ENCODE measurements at regions not wholly inside any gene's neighbourhood (a gene's known extent, or its start where the extent isn't known, plus 50 kb on each side); places are given as distances from the start of the nearest gene placed in this dataset.

DNA sequence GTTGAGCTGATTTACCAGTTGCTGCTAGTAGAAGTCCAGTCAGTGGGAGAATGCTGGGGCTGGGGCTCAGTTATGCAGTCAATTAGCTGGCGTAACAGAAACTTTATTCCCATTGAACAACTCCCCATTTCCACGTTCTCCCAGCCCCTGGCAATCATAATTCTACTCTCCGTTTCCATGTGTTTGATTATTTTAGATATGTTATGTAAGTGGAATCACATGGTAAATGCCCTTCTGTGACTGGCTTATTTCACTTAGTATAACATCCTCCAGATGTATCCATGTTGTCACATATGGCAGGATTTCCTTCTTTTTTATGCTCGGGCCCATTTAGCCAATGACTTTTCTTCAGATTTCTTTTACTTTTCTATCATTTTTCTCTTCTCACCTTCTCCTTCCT, 61.1 kb upstream of the EXOC4 start:
- Histone ChIP-seq H3K27me3 (ENCODE audit: insufficient read depth, low read length) (no peaks in the 10 kb centered on the region), H3K4me1 (ENCODE audit: insufficient read depth, low read length) (peaks cover 16% of the 10 kb centered on the region), H3K9ac (ENCODE audit: low read depth, low read length) (no peak overlapping the region), H3K27ac (ENCODE audit: low read length) (no peak overlapping the region), H3K9me3 (ENCODE audit: insufficient read depth, low read depth, low read length) (no peaks in the 10 kb centered on the region), H3K4me3 (ENCODE audit: low read length) (no peak overlapping the region), H3K36me3 (ENCODE audit: insufficient read depth, low read depth, low read length) (no peaks in the 10 kb centered on the region)

DNA sequence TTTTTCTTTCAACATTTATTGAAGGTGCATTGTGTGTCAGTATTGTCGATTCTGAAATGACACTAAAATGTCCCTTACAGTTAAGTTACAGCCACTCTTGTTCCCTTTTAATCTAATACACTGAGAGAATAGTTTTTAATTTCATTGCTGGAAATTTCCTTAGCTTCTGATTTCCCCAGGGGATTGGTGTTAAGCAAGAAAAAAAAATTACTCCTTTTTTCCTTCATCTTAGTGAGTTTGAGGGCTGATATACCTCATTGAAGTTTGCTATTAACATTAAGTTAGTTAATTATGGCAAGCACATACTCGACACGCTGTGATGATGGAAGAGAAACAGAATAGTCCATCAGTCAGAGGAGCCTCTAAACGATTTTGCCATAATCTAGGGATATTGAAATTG, 57.0 kb upstream of the EXOC4 start:
- Histone ChIP-seq H3K9me3 (ENCODE audit: insufficient read depth, low read depth, low read length) (no peaks in the 10 kb centered on the region), H3K27me3 (ENCODE audit: insufficient read depth, low read length) (no peaks in the 10 kb centered on the region), H3K4me1 (ENCODE audit: insufficient read depth, low read length) (peaks cover 21% of the 10 kb centered on the region), H3K27ac (ENCODE audit: low read length) (no peak overlapping the region), H3K4me3 (ENCODE audit: low read length) (no peak overlapping the region), H3K36me3 (ENCODE audit: insufficient read depth, low read depth, low read length) (no peaks in the 10 kb centered on the region), H3K9ac (ENCODE audit: low read depth, low read length) (no peak overlapping the region)

DNA sequence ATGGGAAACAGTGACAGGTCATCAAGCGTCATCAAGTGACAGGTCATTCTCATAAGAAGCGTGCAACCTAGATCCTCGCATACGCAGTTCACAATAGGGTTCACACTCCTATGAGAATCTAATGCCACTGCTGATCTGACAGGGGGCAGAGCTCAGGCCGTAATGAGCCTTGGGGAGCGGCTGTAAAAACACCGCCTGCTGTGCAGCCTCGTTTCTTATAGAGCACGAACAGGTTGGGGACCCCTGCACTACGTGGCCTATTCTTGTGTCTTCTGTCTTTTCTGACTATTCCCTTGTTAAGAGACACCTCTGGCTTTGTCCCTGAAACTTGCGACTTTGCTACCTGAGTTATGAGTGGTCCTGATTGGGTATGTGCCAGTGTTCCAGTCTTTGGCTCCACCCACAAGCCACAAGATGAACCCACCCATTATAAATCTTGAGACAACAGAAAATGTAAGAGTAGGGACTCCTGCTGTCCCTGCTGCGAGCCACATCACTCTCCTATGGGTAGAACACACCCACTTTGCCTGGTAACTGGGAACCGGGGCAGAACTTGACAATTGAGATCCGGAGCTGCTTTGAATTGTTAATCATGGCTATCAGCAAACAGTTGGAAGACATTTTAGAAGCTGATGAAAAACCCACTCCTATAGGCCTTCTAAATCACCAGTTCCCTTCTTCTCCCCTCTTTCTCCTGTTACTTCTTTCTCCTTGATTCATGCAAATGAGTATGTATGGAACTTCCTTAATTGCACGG, 55.8 kb upstream of the EXOC4 start:
- H3K9me3 ChIP-seq (ENCODE audit: insufficient read depth, low read depth, low read length) = no peaks in the 10 kb centered on the region
- H3K4me1 ChIP-seq (ENCODE audit: insufficient read depth, low read length) = peaks cover 21% of the 10 kb centered on the region
- no peaks in the 10 kb centered on the region for H3K27me3 ChIP-seq (ENCODE audit: insufficient read depth, low read length)
- no peaks in the 10 kb centered on the region for H3K36me3 ChIP-seq (ENCODE audit: insufficient read depth, low read depth, low read length)
- H3K4me3 ChIP-seq (ENCODE audit: low read length) = peak overlapping the region; percentile 63
- peak overlapping the region; percentile 68; the same call in 1 of the 2 replicates for H3K9ac ChIP-seq (ENCODE audit: low read depth, low read length)
- H3K27ac ChIP-seq (ENCODE audit: low read length) = peak overlapping the region; percentile 72

DNA sequence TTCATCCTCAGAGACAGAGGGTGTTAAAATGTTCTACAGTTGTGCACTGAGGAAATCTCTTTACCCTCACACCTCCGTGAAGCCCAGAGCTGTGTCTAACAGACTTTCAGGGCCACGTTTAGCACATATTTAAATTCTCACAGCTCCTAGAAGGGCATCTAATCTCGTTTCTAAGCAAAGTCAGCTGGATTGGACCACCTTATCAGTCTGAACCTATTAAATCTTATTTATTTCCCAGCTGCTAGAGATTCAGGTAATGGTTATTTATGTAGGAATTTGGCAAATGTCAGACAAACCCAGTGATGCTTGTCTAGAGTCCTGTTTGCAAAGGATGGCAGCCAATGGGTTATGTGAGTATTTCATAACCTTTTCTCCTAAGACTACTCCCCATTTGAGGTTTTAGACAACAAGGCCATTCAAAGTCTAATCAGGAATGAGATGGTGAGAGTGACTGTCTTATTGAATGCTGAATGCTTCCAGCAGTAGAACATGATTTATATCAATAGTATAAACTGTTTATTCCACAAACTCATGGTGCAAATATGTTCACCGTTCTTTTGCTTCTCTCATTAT, 54.8 kb upstream of the EXOC4 start:
- Histone ChIP-seq H3K27ac (ENCODE audit: low read length) (peak overlapping the region; percentile 72), H3K4me3 (ENCODE audit: low read length) (peak overlapping the region; percentile 63; the same call in 1 of the 2 replicates), H3K9ac (ENCODE audit: low read depth, low read length) (peak overlapping the region; percentile 68; the same call in 1 of the 2 replicates), H3K27me3 (ENCODE audit: insufficient read depth, low read length) (no peaks in the 10 kb centered on the region), H3K9me3 (ENCODE audit: insufficient read depth, low read depth, low read length) (no peaks in the 10 kb centered on the region), H3K4me1 (ENCODE audit: insufficient read depth, low read length) (peaks cover 21% of the 10 kb centered on the region), H3K36me3 (ENCODE audit: insufficient read depth, low read depth, low read length) (no peaks in the 10 kb centered on the region)

DNA sequence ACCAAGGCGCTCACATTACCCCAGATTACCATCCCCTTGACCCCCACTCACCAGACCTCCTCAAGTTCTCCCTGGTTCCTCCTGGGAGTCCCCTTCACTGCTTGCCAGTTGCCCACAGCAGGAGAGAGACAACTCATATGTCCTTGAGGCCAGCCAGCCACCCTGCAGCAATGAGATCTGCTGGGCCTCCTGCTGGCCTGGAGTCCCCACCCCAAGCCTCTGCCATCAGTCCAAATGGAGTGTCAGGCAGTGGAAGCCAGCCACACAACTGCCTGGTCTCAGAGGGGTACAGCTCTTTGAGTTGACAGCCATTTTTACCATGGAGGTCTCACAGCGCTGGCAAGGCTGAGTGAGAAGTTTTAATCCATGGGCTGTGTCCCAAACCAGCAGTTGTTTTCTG, 53.0 kb upstream of the EXOC4 start:
- Histone ChIP-seq H3K27ac (ENCODE audit: low read length) (no peak overlapping the region), H3K9ac (ENCODE audit: low read depth, low read length) (no peak overlapping the region), H3K9me3 (ENCODE audit: insufficient read depth, low read depth, low read length) (no peaks in the 10 kb centered on the region), H3K4me3 (ENCODE audit: low read length) (no peak overlapping the region), H3K27me3 (ENCODE audit: insufficient read depth, low read length) (no peaks in the 10 kb centered on the region), H3K36me3 (ENCODE audit: insufficient read depth, low read depth, low read length) (no peaks in the 10 kb centered on the region), H3K4me1 (ENCODE audit: insufficient read depth, low read length) (peaks cover 21% of the 10 kb centered on the region)

DNA sequence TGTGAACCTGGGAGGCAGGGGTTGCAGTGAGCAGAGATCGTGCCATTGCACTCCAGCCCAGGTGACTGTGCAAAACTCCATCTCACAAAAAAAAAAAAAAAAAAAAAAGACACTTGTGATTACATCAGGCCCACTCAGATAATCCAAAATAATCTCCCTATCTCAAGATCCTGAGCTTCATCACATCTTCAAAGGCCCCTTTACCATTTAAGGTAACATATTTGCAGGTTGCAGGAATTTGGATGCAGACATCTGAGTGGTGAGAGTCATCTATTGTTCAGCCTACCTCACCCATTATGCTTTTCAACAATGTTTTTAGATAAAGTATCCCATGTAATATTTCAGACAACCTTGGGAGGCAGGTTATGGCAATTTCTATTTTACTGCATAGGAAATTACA, 51.4 kb upstream of the EXOC4 start:
- H3K27me3 ChIP-seq (ENCODE audit: insufficient read depth, low read length) = no peaks in the 10 kb centered on the region
- no peak overlapping the region for H3K4me3 ChIP-seq (ENCODE audit: low read length)
- H3K36me3 ChIP-seq (ENCODE audit: insufficient read depth, low read depth, low read length) = no peaks in the 10 kb centered on the region
- H3K9me3 ChIP-seq (ENCODE audit: insufficient read depth, low read depth, low read length) = no peaks in the 10 kb centered on the region
- no peak overlapping the region for H3K27ac ChIP-seq (ENCODE audit: low read length)
- no peak overlapping the region for H3K9ac ChIP-seq (ENCODE audit: low read depth, low read length)
- peaks cover 16% of the 10 kb centered on the region for H3K4me1 ChIP-seq (ENCODE audit: insufficient read depth, low read length)

DNA sequence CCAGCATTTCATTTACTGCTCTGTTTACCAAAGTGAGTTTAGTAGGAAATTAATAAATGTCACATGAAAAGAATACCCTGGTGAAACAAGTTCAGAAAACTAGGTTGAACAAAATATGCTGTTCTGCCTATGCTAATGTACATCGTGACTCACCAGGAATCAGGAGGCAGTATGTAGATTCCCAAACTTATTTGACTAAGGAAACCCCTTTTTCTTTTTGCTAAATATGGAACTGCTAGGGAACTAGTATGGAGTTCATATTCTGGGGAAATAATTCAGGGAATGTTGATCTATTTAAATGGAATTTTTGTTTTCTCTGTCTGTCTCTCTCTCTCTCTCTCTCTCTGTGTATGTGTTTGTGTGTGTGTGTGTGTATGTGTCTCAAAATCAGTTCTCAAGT, 49.9 kb upstream of the EXOC4 start:
- Histone ChIP-seq H3K36me3 (ENCODE audit: insufficient read depth, low read depth, low read length) (no peaks in the 10 kb centered on the region), H3K4me1 (ENCODE audit: insufficient read depth, low read length) (peaks cover 7% of the 10 kb centered on the region), H3K9me3 (ENCODE audit: insufficient read depth, low read depth, low read length) (0 out of 2 replicates have a peak, but pooled peaks cover 6% of the 10 kb centered on the region), H3K9ac (ENCODE audit: low read depth, low read length) (no peak overlapping the region), H3K4me3 (ENCODE audit: low read length) (no peak overlapping the region), H3K27ac (ENCODE audit: low read length) (no peak overlapping the region), H3K27me3 (ENCODE audit: insufficient read depth, low read length) (no peaks in the 10 kb centered on the region)

Data from iPS-20b (cell line).